KOPT-K1 (cell line): ENCODE measurements at regions not wholly inside any gene's neighbourhood (a gene's known extent, or its start where the extent isn't known, plus 50 kb on each side); places are given as distances from the start of the nearest gene placed in this dataset.
"Not testable (repeated sequence)": the region's sequence is repeated elsewhere in the genome, so short reads cannot be mapped to it uniquely, and the experiment has no call there.

Source experiments
- H3K27ac ChIP-seq: fragments of 200-600 bp; sonication (generic); 2 replicates; pipeline ENCODE4 v1.5.1; 2016; ENCODE audit warnings: antibody characterized with exemption, mild to moderate bottlenecking, low read depth, low read length; ENCODE audit not compliant: poor library complexity, severe bottlenecking
- H3K36me3 ChIP-seq: fragments of 200-600 bp; sonication (generic); 2 replicates; pipeline ENCODE4 v1.5.1; 2017; ENCODE audit warnings: antibody characterized with exemption, mild to moderate bottlenecking, low read length, moderate library complexity; ENCODE audit not compliant: insufficient read depth
- H3K9me3 ChIP-seq: fragments of 200-600 bp; sonication (generic); 2 replicates; pipeline ENCODE4 v1.5.1; 2017; ENCODE audit warnings: antibody characterized with exemption, low read length, mild to moderate bottlenecking; ENCODE audit not compliant: insufficient read depth, poor library complexity, severe bottlenecking

- Histone ChIP-seq H3K9me3 (no peaks in the 10 kb centered on the region), H3K36me3 (no peaks in the 10 kb centered on the region), H3K27ac (no peak overlapping the region)
These were observed 56.0 kb upstream of the LRPPRC start for GRCh38 chr2:44051593-44052347.

- H3K9me3 ChIP-seq, result no peaks in the 10 kb centered on the region
- no peak overlapping the region for H3K27ac ChIP-seq
These were observed 56.8 kb upstream of the LRPPRC start for GRCh38 chr2:44052584-44052983.

GRCh38 chr2:44053052-44053451, 57.3 kb upstream of the LRPPRC start:
- no peak overlapping the region for H3K27ac ChIP-seq
- H3K9me3 ChIP-seq, result no peaks in the 10 kb centered on the region
- H3K36me3 ChIP-seq, result no peaks in the 10 kb centered on the region

More at GRCh38 chr2:44052584-44052983, 56.8 kb upstream of the LRPPRC start:
- no peaks in the 10 kb centered on the region for H3K36me3 ChIP-seq

- no peaks in the 10 kb centered on the region for H3K36me3 ChIP-seq
- no peak overlapping the region for H3K27ac ChIP-seq
These were observed 57.7 kb upstream of the LRPPRC start for GRCh38 chr2:44053456-44053855.

GRCh38 chr2:44055229-44055628, 59.4 kb upstream of the LRPPRC start:
- Histone ChIP-seq H3K27ac (no peak overlapping the region), H3K36me3 (no peaks in the 10 kb centered on the region), H3K9me3 (no peaks in the 10 kb centered on the region)

More at GRCh38 chr2:44053456-44053855, 57.7 kb upstream of the LRPPRC start:
- H3K9me3 ChIP-seq, result no peaks in the 10 kb centered on the region

GRCh38 chr2:44055664-44056063, 59.9 kb upstream of the LRPPRC start:
- no peak overlapping the region for H3K27ac ChIP-seq
- H3K36me3 ChIP-seq, result no peaks in the 10 kb centered on the region
- no peaks in the 10 kb centered on the region for H3K9me3 ChIP-seq

GRCh38 chr2:44056947-44057346, 61.2 kb upstream of the LRPPRC start:
- H3K9me3 ChIP-seq, result no peaks in the 10 kb centered on the region
- H3K27ac ChIP-seq, result no peak overlapping the region
- no peaks in the 10 kb centered on the region for H3K36me3 ChIP-seq

GRCh38 chr2:44060286-44060685, 64.5 kb upstream of the LRPPRC start:
- not testable (repeated sequence) for H3K9me3 ChIP-seq, H3K27ac ChIP-seq, H3K36me3 ChIP-seq

GRCh38 chr2:44060990-44061389, 65.2 kb upstream of the LRPPRC start:
- Histone ChIP-seq H3K27ac (no peak overlapping the region), H3K36me3 (no peaks in the 10 kb centered on the region), H3K9me3 (no peaks in the 10 kb centered on the region)

GRCh38 chr2:44061469-44061868, 65.7 kb upstream of the LRPPRC start:
- H3K9me3 ChIP-seq, result no peaks in the 10 kb centered on the region
- no peak overlapping the region for H3K27ac ChIP-seq
- no peaks in the 10 kb centered on the region for H3K36me3 ChIP-seq

- Histone ChIP-seq H3K9me3 (no peaks in the 10 kb centered on the region), H3K27ac (no peak overlapping the region), H3K36me3 (no peaks in the 10 kb centered on the region)
These were observed 66.1 kb upstream of the LRPPRC start for GRCh38 chr2:44061876-44062275.

- H3K36me3 ChIP-seq, result no peaks in the 10 kb centered on the region
- peaks cover 2% of the 10 kb centered on the region for H3K9me3 ChIP-seq
- H3K27ac ChIP-seq, result no peak overlapping the region
These were observed 67.2 kb upstream of the LRPPRC start for GRCh38 chr2:44063033-44063432.

- not testable (repeated sequence) for H3K27ac ChIP-seq, H3K36me3 ChIP-seq
- H3K9me3 ChIP-seq, result peaks cover 12% of the 10 kb centered on the region
These were observed 68.5 kb upstream of the LRPPRC start for GRCh38 chr2:44064281-44064680.

GRCh38 chr2:44067012-44067790, 71.4 kb upstream of the LRPPRC start:
- peaks cover 12% of the 10 kb centered on the region for H3K9me3 ChIP-seq
- H3K36me3 ChIP-seq, H3K27ac ChIP-seq: not testable (repeated sequence)

- not testable (repeated sequence) for H3K36me3 ChIP-seq, H3K27ac ChIP-seq
- peaks cover 12% of the 10 kb centered on the region for H3K9me3 ChIP-seq
These were observed 72.0 kb upstream of the LRPPRC start for GRCh38 chr2:44067791-44068181.
